Pancreas (tissue), 10 donors: ENCODE measurements at regions not wholly inside any gene's neighbourhood (a gene's known extent, or its start where the extent isn't known, plus 50 kb on each side); places are given as distances from the start of the nearest gene placed in this dataset.

ENCODE experiments used
- ATAC-seq, 4 donors: fragments of 200-7000 bp; cut with Tn5 transposase; one replicate each; pipeline versions ENCODE4 v1.8.0 to v1.9.1; 2020; ENCODE audit warnings: mild to moderate bottlenecking in 4 of 4, moderate library complexity in 4 of 4
- DNase-seq, 6 donors: peaks; one replicate each; pipeline ENCODE4 v3.0.0-alpha.2; 2020
- FAIRE-seq: peaks from 2 replicates; lab custom pipeline; 2012; peaks lifted over from hg19 to GRCh38; lab: Jason Lieb, UNC
- H3K27ac ChIP-seq, 4 donors: fragments of 200-600 bp; sonication (generic); 1 replicate in 3 of 4; 2 replicates in 1 of 4; pipeline versions ENCODE4 v1.5.0 to v1.8.0; 2020
- H3K27me3 ChIP-seq, 4 donors: fragments of 200-600 bp; one replicate each; pipeline ENCODE4 v1.8.0; 2021
- H3K36me3 ChIP-seq, 3 donors: fragments of 200-600 bp; sonication (generic) in 1 of 3; one replicate each; pipeline versions ENCODE4 v1.5.0 to v1.8.0; 2020 to 2021
- H3K4me1 ChIP-seq, 3 donors: fragments of 200-600 bp; one replicate each; pipeline ENCODE4 v1.8.0; 2021
- H3K4me3 ChIP-seq, 4 donors: fragments of 200-600 bp; sonication (generic) in 2 of 4; one replicate each; pipeline versions ENCODE4 v1.5.0 to v1.8.0; 2020 to 2021
- H3K9me3 ChIP-seq, 4 donors: fragments of 200-600 bp; one replicate each; pipeline ENCODE4 v1.8.0; 2021
- CTCF ChIP-seq, 4 donors: fragments of 200-600 bp; sonication (generic) in 3 of 4; IDR thresholded peaks; one replicate each; pipeline versions ENCODE4 v1.5.0 to v1.8.0; 2021; ENCODE audit warnings: antibody characterized with exemption in 4 of 4
- WGBS, 2 donors: extraction: QIAGEN DNeasy Blood & Tissue Kit; methylation state at CpG; one replicate each; pipeline ENCODE4 v1.1.7; 2013; 5-methylcytosine and 5-hydroxymethylcytosine counted together
- intact Hi-C, 3 donors: fragments of 100-400 bp; cut with DNase I; formaldehyde crosslinking; loops; one replicate each; pipeline versions ENCODE4 v1.11.1 to v1.14.2; 2022
- donor health status: healthy with polysubstance abuse.
- donor health status: DM: no; HTN: no; CAD: no; lungs with moderate emphysema.
- donor health status: DM: no; HTN: no; CAD: no.
- donor health status: control.
- donor health status: control.
- donor health status: Bipolar disorder and iron deficiency.
- donor health status: DM: yes; HTN: yes; CAD: no.
- donor health status: DM: no; HTN: no; CAD: no.
- donor health status: DM: no; HTN: no; CAD: no.
- donor health status: DM: yes; HTN: yes; CAD: no.

GRCh38 chr14:58833634-58834378 lies 196.0 kb downstream of the DACT1 start:
- no peaks in the 10 kb centered on the region for H3K27me3 ChIP-seq
- no peaks in the 10 kb centered on the region for H3K4me1 ChIP-seq
- H3K9me3 ChIP-seq: no peaks in the 10 kb centered on the region
- no peak overlapping the region for H3K27ac ChIP-seq
- H3K4me3 ChIP-seq: no peak overlapping the region
- peak in 2 of 6 donors; percentile 32 to 58 for DNase-seq
- H3K36me3 ChIP-seq: no peaks in the 10 kb centered on the region
- no peak for ATAC-seq
- FAIRE-seq: no peak
- 90 to 97% methylated on average over 30 to 33 of the region's 33 CpGs for WGBS, 2 donors
- intact Hi-C loops: no loop called here
- no peak for TF ChIP-seq CTCF (IDR thresholded peaks at IDR 0.05)

- DNase-seq (no peak), FAIRE-seq (no peak), ATAC-seq (no peak)
- H3K4me3 ChIP-seq: no peak overlapping the region
- no peaks in the 10 kb centered on the region for H3K27me3 ChIP-seq
- H3K36me3 ChIP-seq: no peaks in the 10 kb centered on the region
- WGBS, 2 donors: 87 to 91% methylated on average over 1 of the region's 1 CpG
- intact Hi-C loops: no loop called here
- TF ChIP-seq CTCF (IDR thresholded peaks at IDR 0.05): no peak
- no peaks in the 10 kb centered on the region for H3K4me1 ChIP-seq
- H3K27ac ChIP-seq: no peak overlapping the region
- H3K9me3 ChIP-seq: no peaks in the 10 kb centered on the region
These were observed 198.7 kb downstream of the DACT1 start for GRCh38 chr14:58836303-58836974.

- DNase-seq (no peak), FAIRE-seq (peak; percentile 76), ATAC-seq (no peak)
- H3K9me3 ChIP-seq: no peaks in the 10 kb centered on the region
- whole genome bisulfite sequencing, 2 donors: 60 to 64% methylated on average over 5 of the region's 5 CpGs
- H3K36me3 ChIP-seq: no peaks in the 10 kb centered on the region
- no peak overlapping the region for H3K27ac ChIP-seq
- H3K27me3 ChIP-seq: no peaks in the 10 kb centered on the region
- no peak overlapping the region for H3K4me3 ChIP-seq
- TF ChIP-seq CTCF (IDR thresholded peaks at IDR 0.05): no peak
- intact Hi-C loops: no loop called here
- no peaks in the 10 kb centered on the region for H3K4me1 ChIP-seq
These were observed 201.5 kb downstream of the DACT1 start for GRCh38 chr14:58839233-58839632.

DNA sequence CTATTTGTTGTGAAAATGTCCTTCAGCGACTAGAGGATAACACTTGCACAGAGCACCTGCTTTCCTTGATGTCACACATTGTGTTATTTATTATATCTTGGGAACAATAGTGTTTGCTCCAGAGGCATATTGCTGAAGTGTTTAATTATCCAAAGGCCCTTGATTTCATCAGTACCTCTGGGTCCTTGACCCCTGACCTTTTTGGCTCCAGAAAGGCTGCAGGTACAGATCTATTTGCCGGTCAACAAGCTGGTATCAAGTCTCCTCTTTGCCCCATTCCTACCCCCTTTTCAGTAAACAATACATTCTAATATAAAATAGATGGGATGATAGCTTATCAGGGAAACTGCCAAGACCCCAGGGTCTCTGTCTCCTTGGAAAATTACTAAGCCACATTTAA lies 206.8 kb downstream of the DACT1 start:
- no peak overlapping the region for H3K27ac ChIP-seq
- H3K27me3 ChIP-seq: no peaks in the 10 kb centered on the region
- no peak overlapping the region for H3K4me3 ChIP-seq
- FAIRE-seq: no peak
- ATAC-seq: no peak
- intact Hi-C loops: no loop called here
- H3K9me3 ChIP-seq: no peaks in the 10 kb centered on the region
- no peak for TF ChIP-seq CTCF (IDR thresholded peaks at IDR 0.05)
- no peaks in the 10 kb centered on the region for H3K4me1 ChIP-seq
- WGBS, 2 donors: 50 to 53% methylated on average over 2 of the region's 2 CpGs
- DNase-seq: no peak
- H3K36me3 ChIP-seq: no peaks in the 10 kb centered on the region
